GM21619 (cell line): ENCODE measurements at regions not wholly inside any gene's neighbourhood (a gene's known extent, or its start where the extent isn't known, plus 50 kb on each side); places are given as distances from the start of the nearest gene placed in this dataset.

Experiments
- ATAC-seq: cut with Tn5 transposase; IDR thresholded peaks from one replicate; pipeline ENCODE4 v1.9.1; 2021; ENCODE audit not compliant: unreplicated experiment

GRCh38 chr16:13392341-13392740, 490.9 kb downstream of the SHISA9 start:
- ATAC-seq: no peak

- ATAC-seq: no peak
Measured at GRCh38 chr16:13393816-13394215, 492.4 kb downstream of the SHISA9 start.

- no peak for ATAC-seq
Measured at GRCh38 chr16:13394488-13394887, 493.1 kb downstream of the SHISA9 start.

- no peak for ATAC-seq
Measured at GRCh38 chr16:13397126-13397525, 495.7 kb downstream of the SHISA9 start.

- no peak for ATAC-seq
Measured at GRCh38 chr16:13401641-13402040, 500.2 kb downstream of the SHISA9 start.

- ATAC-seq: no peak
Measured at GRCh38 chr16:13402601-13403000, 501.2 kb downstream of the SHISA9 start.

- no peak for ATAC-seq
Measured at GRCh38 chr16:13403326-13403725, 501.9 kb downstream of the SHISA9 start.

GRCh38 chr16:13414154-13414553, 505.8 kb upstream of the ERCC4 start:
- ATAC-seq: no peak

GRCh38 chr16:13419589-13419988, 500.4 kb upstream of the ERCC4 start:
- no peak for ATAC-seq

- no peak for ATAC-seq
Measured at GRCh38 chr16:13421726-13422125, 498.2 kb upstream of the ERCC4 start.

- ATAC-seq: no peak
Measured at GRCh38 chr16:13425836-13426235, 494.1 kb upstream of the ERCC4 start.

- no peak for ATAC-seq
Measured at GRCh38 chr16:13426269-13426668, 493.7 kb upstream of the ERCC4 start.

GRCh38 chr16:13426736-13427135, 493.2 kb upstream of the ERCC4 start:
- ATAC-seq: no peak

- ATAC-seq: no peak
Measured at GRCh38 chr16:13427943-13428342, 492.0 kb upstream of the ERCC4 start.

GRCh38 chr16:13429416-13429815, 490.5 kb upstream of the ERCC4 start:
- no peak for ATAC-seq

GRCh38 chr16:13435415-13435814, 484.5 kb upstream of the ERCC4 start:
- ATAC-seq: no peak

- ATAC-seq: no peak
Measured at GRCh38 chr16:13435873-13436474, 484.0 kb upstream of the ERCC4 start.

GRCh38 chr16:13436641-13437412, 483.1 kb upstream of the ERCC4 start:
- peak; percentile 59 for ATAC-seq

- no peak for ATAC-seq
Measured at GRCh38 chr16:13437413-13437795, 482.6 kb upstream of the ERCC4 start.

- ATAC-seq: no peak
Measured at GRCh38 chr16:13438064-13438463, 481.9 kb upstream of the ERCC4 start.

GRCh38 chr16:13439766-13440165, 480.2 kb upstream of the ERCC4 start:
- ATAC-seq: no peak

- ATAC-seq: no peak
Measured at GRCh38 chr16:13441675-13442074, 478.3 kb upstream of the ERCC4 start.

- ATAC-seq: no peak
Measured at GRCh38 chr16:13448346-13448745, 471.6 kb upstream of the ERCC4 start.
